SK-N-SH treated with all-trans-retinoic acid at 6 μM for 48 hours (cell line): ENCODE measurements at regions not wholly inside any gene's neighbourhood (a gene's known extent, or its start where the extent isn't known, plus 50 kb on each side); places are given as distances from the start of the nearest gene placed in this dataset.
"Not testable (repeated sequence)": the region's sequence is repeated elsewhere in the genome, so short reads cannot be mapped to it uniquely, and the experiment has no call there.

Source experiments
- ATAC-seq: fragments of 200-7000 bp; cut with Tn5 transposase; 3 replicates; pipeline ENCODE4 v1.9.1; 2020; ENCODE audit warnings: mild to moderate bottlenecking, moderate library complexity
- BACH2 ChIP-seq: fragments of 250-450 bp; sonication (Bioruptor Pico); IDR thresholded peaks from 2 replicates; pipeline ENCODE4 v1.9.0; 2021; ENCODE audit warnings: mild to moderate bottlenecking, borderline replicate concordance
- CSDC2 ChIP-seq: fragments of 250-450 bp; sonication (Bioruptor Pico); IDR thresholded peaks from 2 replicates; pipeline ENCODE4 v1.5.0; 2020; ENCODE audit warnings: mild to moderate bottlenecking, moderate library complexity
- ESRRG ChIP-seq: fragments of 250-450 bp; sonication (Bioruptor Pico); IDR thresholded peaks from 2 replicates; pipeline ENCODE4 v1.6.1; 2021; ENCODE audit warnings: mild to moderate bottlenecking
- ISL1 ChIP-seq: fragments of 250-450 bp; sonication (Bioruptor Pico); IDR thresholded peaks from 2 replicates; pipeline ENCODE4 v2.1.2; 2022; ENCODE audit warnings: mild to moderate bottlenecking, moderate library complexity
- SNAI2 ChIP-seq: fragments of 250-450 bp; sonication (Bioruptor Pico); IDR thresholded peaks from 2 replicates; pipeline ENCODE4 v1.5.0; 2020; ENCODE audit warnings: mild to moderate bottlenecking, moderate library complexity
- TCF4 ChIP-seq: fragments of 250-450 bp; sonication (Bioruptor Pico); IDR thresholded peaks from 2 replicates; pipeline ENCODE4 v1.8.0; 2021; ENCODE audit warnings: mild to moderate bottlenecking, moderate library complexity, borderline replicate concordance
- TOX ChIP-seq: fragments of 250-450 bp; sonication (Bioruptor Pico); IDR thresholded peaks from 2 replicates; pipeline ENCODE4 v1.8.0; 2021; ENCODE audit warnings: mild to moderate bottlenecking, moderate library complexity, borderline replicate concordance
- ZFP3 ChIP-seq: fragments of 250-450 bp; sonication (Bioruptor Pico); IDR thresholded peaks from 2 replicates; pipeline ENCODE4 v1.5.0; 2020; ENCODE audit warnings: mild to moderate bottlenecking, moderate library complexity
- ZFP30 ChIP-seq: fragments of 450-650 bp; formaldehyde crosslinking; IDR thresholded peaks from 2 replicates; pipeline ENCODE4 v1.5.0; 2022; ENCODE audit warnings: mild to moderate bottlenecking, moderate library complexity
- ZNF70 ChIP-seq: fragments of 450-650 bp; formaldehyde crosslinking; IDR thresholded peaks from 2 replicates; pipeline ENCODE4 v1.5.0; 2020; ENCODE audit warnings: mild to moderate bottlenecking, moderate library complexity
- ZNF8 ChIP-seq: fragments of 450-650 bp; formaldehyde crosslinking; IDR thresholded peaks from 2 replicates; pipeline ENCODE4 v1.5.0; 2020; ENCODE audit warnings: mild to moderate bottlenecking, moderate library complexity
- TF ChIP-seq, protein P1 (sequence below): fragments of 250-450 bp; sonication (Bioruptor Pico); IDR thresholded peaks from 2 replicates; pipeline ENCODE4 v1.5.1; 2020; ENCODE audit warnings: low read depth, mild to moderate bottlenecking, moderate library complexity
- TF ChIP-seq, protein P2 (sequence below): fragments of 250-450 bp; sonication (Bioruptor Pico); IDR thresholded peaks from 2 replicates; pipeline ENCODE4 v1.5.0; 2020; ENCODE audit warnings: mild to moderate bottlenecking, moderate library complexity
- TF ChIP-seq, protein P3 (sequence below): fragments of 250-450 bp; sonication (Bioruptor Pico); IDR thresholded peaks from 2 replicates; pipeline ENCODE4 v1.8.0; 2020; ENCODE audit warnings: mild to moderate bottlenecking, moderate library complexity, borderline replicate concordance
- TF ChIP-seq, protein P4 (sequence below): fragments of 250-450 bp; sonication (Bioruptor Pico); IDR thresholded peaks from 2 replicates; pipeline ENCODE4 v1.8.0; 2021; ENCODE audit warnings: low read depth, mild to moderate bottlenecking, moderate library complexity, borderline replicate concordance
- TF ChIP-seq, protein P5 (sequence below): fragments of 250-450 bp; sonication (Bioruptor Pico); IDR thresholded peaks from 2 replicates; pipeline ENCODE4 v1.5.1; 2021; ENCODE audit warnings: mild to moderate bottlenecking, moderate library complexity

DNA sequence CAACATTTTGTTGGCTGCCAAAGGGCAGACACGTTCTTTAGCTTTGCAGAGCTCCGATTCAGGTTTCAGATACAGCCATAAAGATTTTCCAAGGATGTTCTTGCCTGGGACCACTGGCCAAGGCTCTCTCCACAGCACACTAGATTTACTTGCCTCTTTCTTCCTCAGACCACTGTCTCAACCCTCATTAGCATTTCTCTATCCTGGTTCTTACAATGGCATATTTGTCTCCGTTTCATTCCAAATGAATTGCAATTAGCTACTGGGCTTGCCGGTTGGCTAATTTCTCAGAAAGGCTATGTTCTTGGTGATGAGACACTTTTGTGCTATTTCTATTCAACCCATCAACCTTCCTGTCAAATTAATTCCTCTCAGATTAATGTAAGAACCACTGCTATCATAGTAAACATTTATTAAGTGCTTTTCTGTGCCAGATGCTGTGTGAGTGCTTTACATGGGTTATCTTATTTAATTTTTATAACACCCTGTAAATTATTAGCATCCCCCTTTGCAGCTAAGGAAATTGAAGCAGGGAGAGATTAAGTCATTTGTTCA is 118.4 kb upstream of the NR3C1 start:
- ATAC-seq: no peak
- TF ChIP-seq, protein P1, sequence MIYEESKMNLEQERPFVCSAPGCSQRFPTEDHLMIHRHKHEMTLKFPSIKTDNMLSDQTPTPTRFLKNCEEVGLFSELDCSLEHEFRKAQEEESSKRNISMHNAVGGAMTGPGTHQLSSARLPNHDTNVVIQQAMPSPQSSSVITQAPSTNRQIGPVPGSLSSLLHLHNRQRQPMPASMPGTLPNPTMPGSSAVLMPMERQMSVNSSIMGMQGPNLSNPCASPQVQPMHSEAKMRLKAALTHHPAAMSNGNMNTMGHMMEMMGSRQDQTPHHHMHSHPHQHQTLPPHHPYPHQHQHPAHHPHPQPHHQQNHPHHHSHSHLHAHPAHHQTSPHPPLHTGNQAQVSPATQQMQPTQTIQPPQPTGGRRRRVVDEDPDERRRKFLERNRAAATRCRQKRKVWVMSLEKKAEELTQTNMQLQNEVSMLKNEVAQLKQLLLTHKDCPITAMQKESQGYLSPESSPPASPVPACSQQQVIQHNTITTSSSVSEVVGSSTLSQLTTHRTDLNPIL: no peak
- no peak for TF ChIP-seq TOX

DNA sequence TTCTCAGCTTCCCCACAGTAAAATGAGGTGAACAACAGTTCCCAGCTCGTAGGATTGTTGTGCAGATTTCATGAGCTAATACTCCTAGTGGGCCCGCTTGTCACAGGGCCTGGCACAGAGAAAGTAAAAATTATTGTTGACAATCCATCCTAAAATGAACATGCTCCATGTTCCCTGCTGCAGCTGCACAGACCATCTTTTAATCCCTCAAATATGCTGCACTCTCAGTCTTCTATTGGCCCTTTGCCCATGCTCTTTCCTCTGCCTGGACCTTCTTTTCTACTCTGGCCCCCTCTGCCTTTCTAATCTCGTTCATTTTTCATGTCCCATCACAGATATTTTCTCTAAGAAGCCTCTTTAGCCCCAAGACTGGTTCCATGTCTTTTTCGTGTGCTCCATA is 117.7 kb upstream of the NR3C1 start:
- TF ChIP-seq BACH2 (CRISPR knock-in tag) (no peak), ZFP3 (CRISPR knock-in tag) (no peak), CSDC2 (CRISPR knock-in tag) (no peak), ESRRG (CRISPR knock-in tag) (no peak), ZNF70 (CRISPR knock-in tag) (no peak), TOX (no peak)
- TF ChIP-seq, protein P2, sequence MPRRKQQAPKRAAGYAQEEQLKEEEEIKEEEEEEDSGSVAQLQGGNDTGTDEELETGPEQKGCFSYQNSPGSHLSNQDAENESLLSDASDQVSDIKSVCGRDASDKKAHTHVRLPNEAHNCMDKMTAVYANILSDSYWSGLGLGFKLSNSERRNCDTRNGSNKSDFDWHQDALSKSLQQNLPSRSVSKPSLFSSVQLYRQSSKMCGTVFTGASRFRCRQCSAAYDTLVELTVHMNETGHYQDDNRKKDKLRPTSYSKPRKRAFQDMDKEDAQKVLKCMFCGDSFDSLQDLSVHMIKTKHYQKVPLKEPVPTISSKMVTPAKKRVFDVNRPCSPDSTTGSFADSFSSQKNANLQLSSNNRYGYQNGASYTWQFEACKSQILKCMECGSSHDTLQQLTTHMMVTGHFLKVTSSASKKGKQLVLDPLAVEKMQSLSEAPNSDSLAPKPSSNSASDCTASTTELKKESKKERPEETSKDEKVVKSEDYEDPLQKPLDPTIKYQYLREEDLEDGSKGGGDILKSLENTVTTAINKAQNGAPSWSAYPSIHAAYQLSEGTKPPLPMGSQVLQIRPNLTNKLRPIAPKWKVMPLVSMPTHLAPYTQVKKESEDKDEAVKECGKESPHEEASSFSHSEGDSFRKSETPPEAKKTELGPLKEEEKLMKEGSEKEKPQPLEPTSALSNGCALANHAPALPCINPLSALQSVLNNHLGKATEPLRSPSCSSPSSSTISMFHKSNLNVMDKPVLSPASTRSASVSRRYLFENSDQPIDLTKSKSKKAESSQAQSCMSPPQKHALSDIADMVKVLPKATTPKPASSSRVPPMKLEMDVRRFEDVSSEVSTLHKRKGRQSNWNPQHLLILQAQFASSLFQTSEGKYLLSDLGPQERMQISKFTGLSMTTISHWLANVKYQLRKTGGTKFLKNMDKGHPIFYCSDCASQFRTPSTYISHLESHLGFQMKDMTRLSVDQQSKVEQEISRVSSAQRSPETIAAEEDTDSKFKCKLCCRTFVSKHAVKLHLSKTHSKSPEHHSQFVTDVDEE (CRISPR knock-in tag): no peak
- TF ChIP-seq, protein P3, sequence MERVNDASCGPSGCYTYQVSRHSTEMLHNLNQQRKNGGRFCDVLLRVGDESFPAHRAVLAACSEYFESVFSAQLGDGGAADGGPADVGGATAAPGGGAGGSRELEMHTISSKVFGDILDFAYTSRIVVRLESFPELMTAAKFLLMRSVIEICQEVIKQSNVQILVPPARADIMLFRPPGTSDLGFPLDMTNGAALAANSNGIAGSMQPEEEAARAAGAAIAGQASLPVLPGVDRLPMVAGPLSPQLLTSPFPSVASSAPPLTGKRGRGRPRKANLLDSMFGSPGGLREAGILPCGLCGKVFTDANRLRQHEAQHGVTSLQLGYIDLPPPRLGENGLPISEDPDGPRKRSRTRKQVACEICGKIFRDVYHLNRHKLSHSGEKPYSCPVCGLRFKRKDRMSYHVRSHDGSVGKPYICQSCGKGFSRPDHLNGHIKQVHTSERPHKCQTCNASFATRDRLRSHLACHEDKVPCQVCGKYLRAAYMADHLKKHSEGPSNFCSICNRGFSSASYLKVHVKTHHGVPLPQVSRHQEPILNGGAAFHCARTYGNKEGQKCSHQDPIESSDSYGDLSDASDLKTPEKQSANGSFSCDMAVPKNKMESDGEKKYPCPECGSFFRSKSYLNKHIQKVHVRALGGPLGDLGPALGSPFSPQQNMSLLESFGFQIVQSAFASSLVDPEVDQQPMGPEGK (CRISPR knock-in tag): no peak
- TF ChIP-seq, protein P1: no peak
- ATAC-seq: no peak

DNA sequence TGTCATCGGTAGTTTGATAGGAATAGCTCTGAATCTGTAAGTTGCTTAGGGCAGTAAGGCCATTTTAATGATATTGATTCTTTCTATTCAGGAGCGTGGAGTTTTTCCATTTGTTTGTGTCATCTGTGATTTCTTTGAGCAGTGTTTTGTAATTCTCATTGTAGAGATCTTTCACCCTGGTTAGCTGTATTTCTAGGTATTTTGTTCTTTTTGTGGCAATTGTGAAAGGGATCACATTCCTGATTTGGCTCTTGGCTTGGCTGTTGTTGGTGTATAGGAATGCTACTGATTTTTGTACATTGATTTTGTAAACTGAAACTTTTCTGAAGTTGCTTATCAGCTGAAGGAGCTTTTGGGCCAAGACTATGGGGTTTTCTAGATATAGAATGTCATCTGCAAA is 115.7 kb upstream of the NR3C1 start:
- ATAC-seq: not testable (repeated sequence)

DNA sequence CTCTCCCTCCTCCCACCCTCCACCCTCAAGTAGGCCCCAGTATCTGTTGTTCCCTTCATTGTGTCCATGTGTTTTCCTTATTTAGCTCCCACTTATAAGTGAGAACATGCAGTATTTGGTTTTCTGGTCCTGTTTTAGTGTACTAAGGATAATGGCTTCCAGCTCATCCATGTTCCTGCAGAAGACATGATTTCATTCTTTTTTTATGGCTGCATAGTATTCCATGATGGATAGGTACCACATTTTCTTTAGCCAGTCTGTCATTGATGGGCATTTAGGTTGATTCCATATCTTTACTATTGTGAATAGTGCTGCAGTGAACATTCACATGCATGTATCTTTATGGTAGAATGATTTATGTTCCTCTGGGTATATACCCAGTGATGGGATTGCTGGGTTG is 114.3 kb upstream of the NR3C1 start:
- not testable (repeated sequence) for ATAC-seq

DNA sequence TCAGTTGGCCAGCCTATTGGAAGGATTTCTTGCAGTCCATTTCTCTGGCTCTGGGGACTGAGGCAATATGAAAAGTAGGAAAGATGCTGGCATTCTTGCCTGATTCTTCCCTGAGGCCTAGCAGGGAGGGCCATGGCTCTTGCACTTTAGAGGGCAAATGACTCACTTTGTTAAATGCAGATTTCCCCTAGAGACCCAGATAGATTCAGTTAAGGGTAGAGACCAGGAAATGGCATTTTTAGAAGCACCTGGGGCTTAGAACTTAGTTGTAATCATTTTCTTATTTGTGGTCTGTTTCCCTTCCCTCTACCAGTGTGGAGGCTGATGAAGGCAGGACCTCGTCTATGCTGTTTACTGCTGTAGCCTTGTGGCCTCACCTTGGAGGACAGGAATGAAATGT is 112.8 kb upstream of the NR3C1 start:
- peak; percentile 18; the same call in 2 of the 3 replicates for ATAC-seq
- no peak for TF ChIP-seq ZFP3 (CRISPR knock-in tag)
- no peak for TF ChIP-seq TCF4 (CRISPR knock-in tag)
- TF ChIP-seq CSDC2 (CRISPR knock-in tag): no peak
- TF ChIP-seq ISL1 (CRISPR knock-in tag): no peak
- TF ChIP-seq, protein P4, sequence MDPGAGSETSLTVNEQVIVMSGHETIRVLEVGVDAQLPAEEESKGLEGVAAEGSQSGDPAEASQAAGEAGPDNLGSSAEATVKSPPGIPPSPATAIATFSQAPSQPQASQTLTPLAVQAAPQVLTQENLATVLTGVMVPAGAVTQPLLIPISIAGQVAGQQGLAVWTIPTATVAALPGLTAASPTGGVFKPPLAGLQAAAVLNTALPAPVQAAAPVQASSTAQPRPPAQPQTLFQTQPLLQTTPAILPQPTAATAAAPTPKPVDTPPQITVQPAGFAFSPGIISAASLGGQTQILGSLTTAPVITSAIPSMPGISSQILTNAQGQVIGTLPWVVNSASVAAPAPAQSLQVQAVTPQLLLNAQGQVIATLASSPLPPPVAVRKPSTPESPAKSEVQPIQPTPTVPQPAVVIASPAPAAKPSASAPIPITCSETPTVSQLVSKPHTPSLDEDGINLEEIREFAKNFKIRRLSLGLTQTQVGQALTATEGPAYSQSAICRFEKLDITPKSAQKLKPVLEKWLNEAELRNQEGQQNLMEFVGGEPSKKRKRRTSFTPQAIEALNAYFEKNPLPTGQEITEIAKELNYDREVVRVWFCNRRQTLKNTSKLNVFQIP (CRISPR knock-in tag): no peak
- TF ChIP-seq, protein P3 (CRISPR knock-in tag): no peak
- TF ChIP-seq, protein P2 (CRISPR knock-in tag): no peak
- no peak for TF ChIP-seq BACH2 (CRISPR knock-in tag)
- no peak for TF ChIP-seq ZNF70 (CRISPR knock-in tag)
- no peak for TF ChIP-seq ZFP30
- TF ChIP-seq, protein P1: no peak
- no peak for TF ChIP-seq SNAI2
- no peak for TF ChIP-seq ZNF8
- TF ChIP-seq, protein P5, sequence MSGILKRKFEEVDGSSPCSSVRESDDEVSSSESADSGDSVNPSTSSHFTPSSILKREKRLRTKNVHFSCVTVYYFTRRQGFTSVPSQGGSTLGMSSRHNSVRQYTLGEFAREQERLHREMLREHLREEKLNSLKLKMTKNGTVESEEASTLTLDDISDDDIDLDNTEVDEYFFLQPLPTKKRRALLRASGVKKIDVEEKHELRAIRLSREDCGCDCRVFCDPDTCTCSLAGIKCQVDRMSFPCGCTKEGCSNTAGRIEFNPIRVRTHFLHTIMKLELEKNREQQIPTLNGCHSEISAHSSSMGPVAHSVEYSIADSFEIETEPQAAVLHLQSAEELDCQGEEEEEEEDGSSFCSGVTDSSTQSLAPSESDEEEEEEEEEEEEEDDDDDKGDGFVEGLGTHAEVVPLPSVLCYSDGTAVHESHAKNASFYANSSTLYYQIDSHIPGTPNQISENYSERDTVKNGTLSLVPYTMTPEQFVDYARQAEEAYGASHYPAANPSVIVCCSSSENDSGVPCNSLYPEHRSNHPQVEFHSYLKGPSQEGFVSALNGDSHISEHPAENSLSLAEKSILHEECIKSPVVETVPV (CRISPR knock-in tag): no peak
